ENCODE measurements at regions not wholly inside any gene's neighbourhood (a gene's known extent, or its start where the extent isn't known, plus 50 kb on each side); places are given as distances from the start of the nearest gene placed in this dataset.

GRCh38 chr3:90221900-90222299 is 1114.5 kb downstream of the EPHA3 start:
- TF ChIP-seq, protein P1, sequence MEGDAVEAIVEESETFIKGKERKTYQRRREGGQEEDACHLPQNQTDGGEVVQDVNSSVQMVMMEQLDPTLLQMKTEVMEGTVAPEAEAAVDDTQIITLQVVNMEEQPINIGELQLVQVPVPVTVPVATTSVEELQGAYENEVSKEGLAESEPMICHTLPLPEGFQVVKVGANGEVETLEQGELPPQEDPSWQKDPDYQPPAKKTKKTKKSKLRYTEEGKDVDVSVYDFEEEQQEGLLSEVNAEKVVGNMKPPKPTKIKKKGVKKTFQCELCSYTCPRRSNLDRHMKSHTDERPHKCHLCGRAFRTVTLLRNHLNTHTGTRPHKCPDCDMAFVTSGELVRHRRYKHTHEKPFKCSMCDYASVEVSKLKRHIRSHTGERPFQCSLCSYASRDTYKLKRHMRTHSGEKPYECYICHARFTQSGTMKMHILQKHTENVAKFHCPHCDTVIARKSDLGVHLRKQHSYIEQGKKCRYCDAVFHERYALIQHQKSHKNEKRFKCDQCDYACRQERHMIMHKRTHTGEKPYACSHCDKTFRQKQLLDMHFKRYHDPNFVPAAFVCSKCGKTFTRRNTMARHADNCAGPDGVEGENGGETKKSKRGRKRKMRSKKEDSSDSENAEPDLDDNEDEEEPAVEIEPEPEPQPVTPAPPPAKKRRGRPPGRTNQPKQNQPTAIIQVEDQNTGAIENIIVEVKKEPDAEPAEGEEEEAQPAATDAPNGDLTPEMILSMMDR (IDR thresholded peaks at IDR 0.05), result no peak
- no peak for TF ChIP-seq POLR2A (IDR thresholded peaks at IDR 0.05)

Measured in Peyer's patch (tissue), 4 donors.